IPS DF 19.7 (cell line): ENCODE measurements at regions not wholly inside any gene's neighbourhood (a gene's known extent, or its start where the extent isn't known, plus 50 kb on each side); places are given as distances from the start of the nearest gene placed in this dataset.

ENCODE experiments used
- DNase-seq: peaks from one replicate; pipeline ENCODE4 v3.0.0-alpha.2; 2013; ENCODE audit warnings: low read depth, low spot score

- no peak for DNase-seq
These were observed 247.1 kb downstream of the ANAPC1 start for GRCh38 chr2:111636905-111637304.

GRCh38 chr2:111638274-111638877 is 245.6 kb downstream of the ANAPC1 start:
- DNase-seq, result no peak

GRCh38 chr2:111640480-111640879 is 243.5 kb downstream of the ANAPC1 start:
- DNase-seq, result no peak

GRCh38 chr2:111642586-111643327 is 241.2 kb downstream of the ANAPC1 start:
- no peak for DNase-seq

GRCh38 chr2:111643759-111644158 is 240.2 kb downstream of the ANAPC1 start:
- DNase-seq, result no peak

- no peak for DNase-seq
These were observed 236.6 kb downstream of the ANAPC1 start for GRCh38 chr2:111647359-111647758.

- no peak for DNase-seq
These were observed 232.0 kb downstream of the ANAPC1 start for GRCh38 chr2:111652038-111652437.

- DNase-seq, result no peak
These were observed 231.3 kb downstream of the ANAPC1 start for GRCh38 chr2:111652681-111653080.

- no peak for DNase-seq
These were observed 230.8 kb downstream of the ANAPC1 start for GRCh38 chr2:111653103-111653624.

GRCh38 chr2:111653913-111654312 is 230.1 kb downstream of the ANAPC1 start:
- no peak for DNase-seq

GRCh38 chr2:111654829-111655228 is 229.2 kb downstream of the ANAPC1 start:
- no peak for DNase-seq

GRCh38 chr2:111656436-111656835 is 227.6 kb downstream of the ANAPC1 start:
- no peak for DNase-seq

- DNase-seq, result no peak
These were observed 227.1 kb downstream of the ANAPC1 start for GRCh38 chr2:111656894-111657293.

GRCh38 chr2:111657351-111657975 is 226.5 kb downstream of the ANAPC1 start:
- no peak for DNase-seq

GRCh38 chr2:111659361-111660333 is 224.3 kb downstream of the ANAPC1 start:
- peak; percentile 60 for DNase-seq

GRCh38 chr2:111660811-111661210 is 223.2 kb downstream of the ANAPC1 start:
- DNase-seq, result no peak

GRCh38 chr2:111661286-111661940 is 222.6 kb downstream of the ANAPC1 start:
- DNase-seq, result no peak

GRCh38 chr2:111662039-111662770 is 221.8 kb downstream of the ANAPC1 start:
- no peak for DNase-seq

- DNase-seq, result no peak
These were observed 221.1 kb downstream of the ANAPC1 start for GRCh38 chr2:111662771-111663470.
